ENCODE measurements at regions not wholly inside any gene's neighbourhood (a gene's known extent, or its start where the extent isn't known, plus 50 kb on each side); places are given as distances from the start of the nearest gene placed in this dataset.

DNA sequence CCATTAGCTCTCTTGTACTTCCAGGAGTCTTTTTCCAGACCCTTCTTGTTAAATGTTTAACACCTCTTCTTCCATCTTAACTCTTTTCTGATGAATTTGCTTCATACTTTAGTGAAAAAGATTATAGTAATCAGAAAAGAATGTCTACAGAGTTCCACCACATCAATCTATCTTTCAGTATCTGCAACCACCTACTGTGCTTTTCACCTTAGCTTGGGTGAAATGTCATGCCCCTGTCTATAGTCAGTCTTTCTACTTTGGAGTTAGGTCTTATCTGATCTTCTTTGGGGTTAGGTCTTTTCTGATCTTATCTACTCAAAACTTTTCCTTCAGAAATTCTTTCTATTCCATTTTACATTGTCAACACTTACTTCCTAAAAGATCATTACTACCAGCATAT lies 1310.2 kb downstream of the PCDH7 start:
- TF ChIP-seq NANOG (IDR thresholded peaks at IDR 0.05; ENCODE audit: insufficient read depth, low read depth, low read length, poor library complexity, severe bottlenecking): no peak
- no peak overlapping the region for H2AFZ ChIP-seq (ENCODE audit: low read length)
- H3K36me3 ChIP-seq (ENCODE audit: control insufficient read depth in 2 of 4, insufficient read depth in 4 of 4, low read length in 3 of 4): no peaks in the 10 kb centered on the region
- CTCF ChIA-PET (ENCODE audit: partially characterized antibody): interaction anchor here (1.1 kb wide), 1 partner anchor 11 kb away, joined by 3 read pairs; no protein-coding TSS in a partner anchor
- H4K20me1 ChIP-seq (replicated peaks in 1 of 2; ENCODE audit: control insufficient read depth in 1 of 2, insufficient read depth in 2 of 2, low read length in 2 of 2): no peaks in the 10 kb centered on the region
- no peak overlapping the region for H2BK20ac ChIP-seq (ENCODE audit: low read length)
- H4K8ac ChIP-seq (ENCODE audit: extremely low read depth, insufficient read depth, low read length): no peak overlapping the region
- H3K56ac ChIP-seq (replicated peaks; ENCODE audit: insufficient read length, low read depth, low read length): no peak overlapping the region
- H3K4me1 ChIP-seq (replicated peaks in 1 of 4; ENCODE audit: control insufficient read depth in 3 of 4, insufficient read depth in 4 of 4, low read length in 3 of 4): no peaks in the 10 kb centered on the region
- no peak overlapping the region for H3K4me3 ChIP-seq (ENCODE audit: extremely low read depth in 1 of 4, insufficient read depth in 2 of 4, low read depth in 3 of 4, low read length in 4 of 4)
- H3K4ac ChIP-seq (replicated peaks; ENCODE audit: insufficient read length, low read depth, low read length): no peak overlapping the region
- H3K79me2 ChIP-seq (ENCODE audit: control insufficient read depth in 1 of 2, insufficient read depth in 2 of 2, low read length in 2 of 2): no peaks in the 10 kb centered on the region
- DNase-seq (ENCODE audit: low read depth in 1 of 2, low spot score in 2 of 2) (no peak), FAIRE-seq (no peak)
- no peaks in the 10 kb centered on the region for H3K9me3 ChIP-seq (ENCODE audit: insufficient read depth in 2 of 2, low read depth in 1 of 2, low read length in 1 of 2)
- no peaks in the 10 kb centered on the region for H3K27me3 ChIP-seq (replicated peaks in 1 of 4; ENCODE audit: control insufficient read depth in 3 of 4, extremely low read depth in 1 of 4, insufficient read depth in 3 of 4, low read length in 3 of 4)
- H2AK5ac ChIP-seq (ENCODE audit: low read depth, low read length): no peak overlapping the region
- no peak overlapping the region for H3K18ac ChIP-seq (ENCODE audit: extremely low read depth, low read length)
- no peak overlapping the region for H3K14ac ChIP-seq (ENCODE audit: insufficient read length)
- no peak overlapping the region for H4K91ac ChIP-seq (replicated peaks; ENCODE audit: insufficient read length, low read length)
- POLR2A ChIA-PET (ENCODE audit: partially characterized antibody): no interaction called here
- no peak overlapping the region for H2BK12ac ChIP-seq (ENCODE audit: low read depth, low read length)
- H3K9ac ChIP-seq (replicated peaks in 1 of 4; ENCODE audit: extremely low read depth in 1 of 4, low read depth in 3 of 4, low read length in 3 of 4): no peak overlapping the region
- H3K23ac ChIP-seq (ENCODE audit: insufficient read length): no peak overlapping the region
- H3K27ac ChIP-seq (ENCODE audit: low read depth, low read length): no peak overlapping the region
- no peak overlapping the region for H4K5ac ChIP-seq (ENCODE audit: insufficient read length, low read depth, low read length)
- no peak overlapping the region for H2BK5ac ChIP-seq (ENCODE audit: low read depth, low read length)
- no peak overlapping the region for H2BK120ac ChIP-seq (replicated peaks; ENCODE audit: low read depth, low read length)
- H3K79me1 ChIP-seq (ENCODE audit: low read depth, low read length): no peaks in the 10 kb centered on the region
- no peaks in the 10 kb centered on the region for H3K23me2 ChIP-seq (ENCODE audit: low read depth, low read length)
- H2BK15ac ChIP-seq (ENCODE audit: low read length): no peak overlapping the region
- H3K4me2 ChIP-seq (ENCODE audit: insufficient read depth in 1 of 2, low read depth in 2 of 2, low read length in 2 of 2): no peak overlapping the region
